Mucosa of gallbladder (tissue), 1 donor: ENCODE measurements at regions not wholly inside any gene's neighbourhood (a gene's known extent, or its start where the extent isn't known, plus 50 kb on each side); places are given as distances from the start of the nearest gene placed in this dataset.

Source experiments
- DNase-seq: peaks from one replicate; pipeline ENCODE4 v3.0.0-alpha.2; 2020; ENCODE audit warnings: low spot score
- donor health status: DM: no; HTN: no; CAD: no.

DNA sequence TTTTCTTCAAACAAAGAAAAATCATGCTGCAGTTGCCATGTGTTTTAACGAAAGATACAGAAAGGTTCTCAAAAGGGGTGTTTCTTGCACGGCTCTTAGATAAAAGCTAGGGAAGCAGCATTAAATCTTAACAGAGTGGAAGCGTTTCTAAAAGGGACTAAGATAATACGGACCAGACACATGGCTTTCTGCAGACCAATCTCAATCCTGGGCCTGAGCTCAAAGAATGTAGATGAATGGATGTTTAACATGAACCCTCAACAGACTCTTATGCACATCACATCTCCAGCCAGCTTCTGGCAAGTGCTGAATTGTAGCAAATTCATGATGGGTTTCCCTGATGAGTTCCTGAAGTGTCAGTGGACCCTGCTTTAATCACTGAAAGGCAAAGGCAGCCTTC, 80.2 kb upstream of the COX10 start:
- no peak for DNase-seq

- no peak for DNase-seq
Measured at GRCh38 chr17:13993106-13993505, 76.2 kb upstream of the COX10 start.

GRCh38 chr17:13994050-13994449, 75.3 kb upstream of the COX10 start:
- no peak for DNase-seq

DNA sequence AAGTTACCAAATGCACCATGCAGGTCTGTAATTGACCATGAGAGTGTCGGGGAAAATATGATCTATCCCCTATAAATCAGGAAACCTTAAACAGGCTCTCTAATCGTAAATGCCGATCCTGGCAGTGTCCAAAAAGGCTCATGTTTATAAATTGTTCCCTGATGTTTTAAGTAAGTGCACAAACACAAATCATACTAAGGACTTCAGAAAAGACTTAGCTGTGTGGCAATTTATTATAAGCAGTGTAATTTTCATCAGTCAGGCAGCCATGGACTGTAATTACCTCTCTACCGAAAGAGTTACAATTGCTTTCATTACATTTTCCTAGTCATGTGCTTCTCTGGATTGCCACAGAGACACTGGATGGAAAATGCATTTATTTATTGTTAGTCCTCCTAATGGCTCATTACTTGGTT, 73.4 kb upstream of the COX10 start:
- no peak for DNase-seq

DNA sequence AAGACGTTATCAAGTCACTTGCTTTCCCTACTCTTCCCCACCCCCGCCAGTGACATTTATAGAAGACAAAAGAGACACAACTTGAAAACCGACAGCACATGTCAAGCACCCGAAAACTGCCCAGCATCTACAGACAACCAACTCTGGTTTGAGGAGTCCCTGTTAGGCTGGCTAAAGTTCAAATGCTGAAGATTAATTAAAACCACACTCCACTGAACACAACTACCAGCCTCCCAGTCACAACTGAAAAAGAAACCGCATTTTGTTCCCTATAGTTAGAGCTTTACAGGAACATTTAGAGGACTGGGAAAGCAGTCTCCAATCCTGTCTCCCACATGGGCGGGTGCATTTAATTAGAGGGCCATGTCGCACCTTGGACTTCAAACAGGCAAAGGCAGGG, 73.0 kb upstream of the COX10 start:
- no peak for DNase-seq

DNA sequence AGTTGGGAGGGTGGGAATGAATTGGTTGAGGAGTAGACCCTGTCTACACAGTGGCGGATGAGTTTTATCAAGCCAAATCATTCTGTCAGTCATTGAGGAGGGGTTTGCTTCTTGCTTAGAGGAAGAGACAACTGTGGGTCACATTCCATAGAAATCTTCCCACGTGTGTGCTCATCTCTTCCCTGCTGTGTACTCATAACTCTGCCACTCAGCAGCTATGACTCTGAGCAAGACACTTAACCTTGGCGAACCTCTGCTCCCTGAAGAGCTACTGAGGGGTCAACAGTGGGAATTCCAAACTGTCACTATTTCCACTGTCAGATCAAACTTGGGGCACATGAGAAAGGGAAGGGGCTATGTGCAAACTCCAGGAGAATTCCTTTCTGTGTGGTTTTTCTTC, 72.6 kb upstream of the COX10 start:
- no peak for DNase-seq

GRCh38 chr17:14004927-14005620, 64.2 kb upstream of the COX10 start:
- no peak for DNase-seq

- no peak for DNase-seq
Measured at GRCh38 chr17:14006249-14006942, 62.9 kb upstream of the COX10 start.

DNA sequence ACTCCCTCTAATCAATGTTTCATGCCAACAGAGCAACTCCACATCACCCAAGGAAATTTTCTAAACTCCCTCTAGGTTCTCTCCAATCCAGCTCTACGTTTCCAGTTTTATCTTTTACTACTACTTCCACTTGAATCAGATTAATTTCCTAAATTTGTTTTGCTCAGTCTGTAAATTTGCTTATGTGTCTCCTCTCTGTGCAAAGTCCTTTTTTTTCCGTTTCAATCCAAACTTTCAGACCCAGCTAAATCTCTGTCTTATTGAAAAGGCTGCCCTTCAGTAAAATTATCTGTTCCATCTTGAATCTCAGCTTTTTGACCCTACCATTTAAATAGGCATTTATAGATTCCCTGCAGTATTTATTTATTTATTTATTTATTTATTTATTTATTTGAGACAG, 61.4 kb upstream of the COX10 start:
- no peak for DNase-seq

DNA sequence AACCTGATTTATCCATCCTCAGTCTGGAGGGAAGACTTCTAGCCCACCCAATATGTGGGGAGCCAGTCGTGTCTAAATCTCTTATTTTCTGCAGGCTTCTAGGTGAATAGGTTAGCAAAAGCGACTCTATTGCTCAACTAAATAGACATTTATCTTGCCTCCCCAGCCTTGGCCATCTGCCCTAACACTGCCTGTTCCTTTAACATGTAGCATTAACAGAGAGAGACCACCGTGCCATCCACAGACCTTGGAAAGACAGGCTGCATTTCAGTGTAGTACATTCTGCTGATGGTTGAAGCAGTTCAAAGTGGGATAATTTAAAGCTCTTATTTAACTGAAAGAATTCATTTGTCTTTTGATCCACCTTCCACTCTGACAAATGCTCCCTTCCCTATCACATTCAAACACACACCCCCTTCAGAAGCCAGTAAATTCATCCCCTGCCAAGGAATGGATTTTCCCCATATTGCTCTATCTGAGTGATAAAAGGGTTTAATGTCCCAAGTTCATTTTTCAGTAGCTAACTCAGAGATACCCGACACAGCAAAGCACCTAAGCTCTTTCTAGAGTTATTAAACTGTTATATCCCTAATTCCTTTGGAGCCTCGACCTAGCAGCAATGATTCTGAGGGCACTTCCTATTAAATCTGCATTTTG, 58.1 kb upstream of the COX10 start:
- DNase-seq = no peak

DNA sequence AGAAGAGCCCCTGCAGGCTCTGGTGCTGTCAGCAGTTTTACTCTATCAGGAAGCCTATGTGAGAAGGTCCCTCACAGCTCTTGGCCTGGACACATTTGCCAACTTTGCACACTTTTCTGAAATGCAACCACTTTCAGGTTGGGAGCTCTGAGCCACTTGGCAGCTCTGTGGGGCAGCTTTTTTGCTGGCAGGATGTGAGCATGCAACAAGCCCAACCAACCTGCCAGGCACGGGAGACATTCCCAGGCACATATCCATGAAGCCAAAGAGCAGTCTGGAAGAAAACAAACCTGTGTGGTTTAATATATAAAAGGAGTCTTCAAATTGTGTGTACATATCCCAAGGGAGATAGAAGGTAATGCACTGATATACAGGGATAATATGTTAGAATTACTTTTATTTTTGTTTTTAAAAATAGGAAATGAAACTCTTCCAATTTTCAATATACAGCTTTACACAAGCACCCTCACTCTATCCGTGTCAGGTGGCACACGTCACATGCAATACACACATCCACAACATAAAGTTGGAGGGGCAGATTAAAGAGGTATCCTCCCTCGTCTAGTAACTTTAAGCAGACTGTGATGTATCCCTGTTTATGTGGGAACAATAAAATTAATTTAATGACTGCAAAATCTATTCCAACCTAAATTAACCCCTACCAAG, 57.4 kb upstream of the COX10 start:
- DNase-seq = no peak

- DNase-seq = no peak
Measured at GRCh38 chr17:14014657-14015056, 54.6 kb upstream of the COX10 start.

DNA sequence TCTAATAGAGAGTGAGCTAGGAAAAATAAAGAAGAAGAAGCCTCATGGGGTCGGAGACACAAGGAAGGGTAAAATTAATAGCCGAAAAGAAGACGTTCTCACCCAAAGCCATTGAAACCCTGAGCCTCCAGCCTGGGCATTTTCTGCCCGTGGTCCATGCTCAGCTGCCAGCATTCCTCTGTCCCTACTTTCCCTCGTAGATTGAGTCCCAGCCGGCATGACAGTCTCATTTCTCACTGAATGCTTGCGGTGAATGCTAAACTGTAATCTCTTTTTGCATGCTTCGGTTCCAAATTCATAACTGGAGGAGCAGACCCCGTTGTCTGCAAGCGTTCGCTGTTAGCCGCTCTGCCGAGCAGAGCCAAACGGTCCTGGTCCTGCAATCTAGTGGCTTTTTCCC, 54.0 kb upstream of the COX10 start:
- no peak for DNase-seq

DNA sequence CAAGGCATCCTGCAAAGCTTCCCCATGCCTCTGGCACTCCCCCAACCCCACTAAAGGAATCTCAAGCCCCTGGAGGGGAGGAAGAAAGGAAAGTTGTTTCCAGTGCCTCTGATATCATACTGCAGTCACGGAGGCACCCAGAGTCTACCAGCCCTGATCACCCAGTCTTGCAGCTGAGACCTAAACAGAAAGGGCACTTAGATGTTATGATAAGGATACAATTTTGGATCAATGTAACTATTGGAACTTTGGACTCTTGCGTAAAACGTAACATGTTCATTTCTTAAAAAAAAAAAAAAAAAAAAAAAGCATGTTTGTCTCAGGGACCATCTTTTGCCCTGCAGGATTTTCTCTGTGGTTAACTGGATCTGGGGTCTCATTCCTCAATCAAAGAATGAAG, 52.4 kb upstream of the COX10 start:
- no peak for DNase-seq

DNA sequence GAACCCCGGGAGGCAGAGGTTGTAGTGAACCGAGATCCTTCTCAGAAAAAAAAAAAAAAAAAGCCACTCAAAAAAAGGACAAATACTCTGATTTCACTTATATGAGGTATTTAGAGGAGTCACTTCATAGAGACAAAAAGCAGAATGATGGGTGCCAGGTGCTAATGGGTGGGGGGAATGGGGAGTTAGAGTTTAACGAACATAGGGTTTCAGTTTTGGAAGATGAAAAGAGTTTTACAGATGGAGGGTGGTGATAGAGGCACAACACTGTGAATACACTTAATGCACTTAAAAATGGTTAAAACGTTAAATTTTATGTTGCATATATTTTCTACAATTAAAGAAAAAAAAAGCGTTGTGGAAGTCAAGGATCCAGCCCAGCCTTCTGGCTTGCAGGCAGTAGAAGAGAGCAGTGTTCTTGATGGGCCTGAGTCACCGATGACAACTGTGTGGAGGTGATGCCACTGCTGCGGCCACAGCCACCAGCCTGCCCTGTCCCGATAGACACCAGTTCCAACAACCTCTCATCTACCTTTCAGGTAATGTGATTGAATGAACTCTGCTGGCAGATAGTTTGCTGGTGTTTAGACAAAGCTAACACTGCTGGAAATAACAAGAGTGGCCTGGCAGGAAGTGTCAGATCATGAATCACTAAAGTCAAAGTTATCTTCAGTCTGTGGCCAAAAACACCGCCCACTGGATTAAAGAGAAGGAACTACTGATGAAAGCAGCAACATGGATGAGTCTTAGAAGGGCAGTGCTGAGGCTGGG, 49.9 kb upstream of the COX10 start:
- no peak for DNase-seq
